Left lung (tissue), 4 donors: ENCODE measurements at regions not wholly inside any gene's neighbourhood (a gene's known extent, or its start where the extent isn't known, plus 50 kb on each side); places are given as distances from the start of the nearest gene placed in this dataset.

Experiments
- ATAC-seq: fragments of 200-7000 bp; cut with Tn5 transposase; one replicate; pipeline ENCODE4 v1.9.1; 2020; ENCODE audit warnings: moderate library complexity
- DNase-seq, 4 donors: peaks; one replicate each; pipeline ENCODE4 v3.0.0-alpha.2; 2013 to 2020
- H3K27ac ChIP-seq, 2 donors: fragments of 200-600 bp; sonication (generic) in 1 of 2; one replicate each; pipeline versions ENCODE4 v1.5.0 to v1.8.0; 2020 to 2021
- H3K27me3 ChIP-seq, 2 donors: fragments of 200-600 bp; sonication (generic) in 1 of 2; one replicate each; pipeline versions ENCODE4 v1.5.0 to v1.8.0; 2020 to 2021
- H3K36me3 ChIP-seq, 2 donors: fragments of 200-600 bp; sonication (generic) in 1 of 2; one replicate each; pipeline versions ENCODE4 v1.5.0 to v1.8.0; 2020 to 2021
- H3K4me1 ChIP-seq, 2 donors: fragments of 200-600 bp; one replicate each; pipeline ENCODE4 v1.8.0; 2021
- H3K4me3 ChIP-seq, 2 donors: fragments of 200-600 bp; sonication (generic) in 1 of 2; one replicate each; pipeline versions ENCODE4 v1.5.0 to v1.8.0; 2020 to 2021; ENCODE audit warnings: mild to moderate bottlenecking in 1 of 2
- H3K9me3 ChIP-seq, 2 donors: fragments of 200-600 bp; sonication (generic) in 1 of 2; one replicate each; pipeline versions ENCODE4 v1.5.0 to v1.8.0; 2020 to 2021
- intact Hi-C, 2 donors: fragments of 100-400 bp; cut with DNase I; formaldehyde crosslinking; loops; one replicate each; pipeline versions ENCODE4 v1.11.2 to v1.14.2; 2022
- TF ChIP-seq, protein P1 (sequence below), 2 donors: fragments of 200-600 bp; sonication (generic) in 1 of 2; IDR thresholded peaks; one replicate each; pipeline versions ENCODE4 v1.5.0 to v1.8.0; 2021; ENCODE audit warnings: antibody characterized with exemption in 2 of 2
- donor health status: DM: no; HTN: yes; CAD: no.
- donor health status: DM: no; HTN: no; CAD: no.

DNA sequence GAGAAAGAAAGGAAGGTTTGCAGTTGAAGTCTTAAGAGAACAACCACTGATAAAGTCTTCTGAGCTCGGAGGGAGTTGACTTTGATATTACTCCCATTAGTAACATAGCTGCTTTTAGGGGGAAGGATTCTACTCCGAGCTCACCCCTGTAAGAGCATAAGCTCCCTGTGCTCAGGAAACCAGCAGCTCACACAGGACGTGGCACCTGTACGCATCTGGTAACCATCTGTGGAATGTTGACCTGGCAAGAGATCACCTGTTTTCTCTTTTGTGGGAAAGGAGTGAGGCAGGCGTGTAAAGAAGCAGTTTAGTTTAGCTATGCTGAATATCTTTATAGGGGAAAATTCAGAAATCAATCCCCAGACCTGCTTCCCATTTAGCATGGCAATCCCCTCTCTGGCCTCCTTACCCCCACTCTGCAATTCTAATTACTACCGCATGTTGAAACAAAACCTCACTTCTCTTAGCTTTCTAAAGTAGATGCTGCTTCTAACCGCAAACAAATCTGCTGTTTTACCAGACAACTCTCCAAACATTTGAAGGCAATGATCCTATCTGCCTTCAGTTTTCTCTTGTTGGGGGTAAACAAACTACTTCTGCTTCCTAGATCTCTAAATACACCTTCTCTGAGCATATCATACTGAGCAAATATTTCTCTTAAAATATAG is 121.8 kb upstream of the KCNK1 start:
- no peak overlapping the region for H3K4me3 ChIP-seq
- no peaks in the 10 kb centered on the region for H3K27me3 ChIP-seq
- intact Hi-C loops: no loop called here
- DNase-seq (no peak), ATAC-seq (no peak)
- H3K4me1 ChIP-seq: no peaks in the 10 kb centered on the region
- no peak overlapping the region for H3K27ac ChIP-seq
- no peaks in the 10 kb centered on the region for H3K9me3 ChIP-seq
- no peaks in the 10 kb centered on the region for H3K36me3 ChIP-seq
- TF ChIP-seq, protein P1, sequence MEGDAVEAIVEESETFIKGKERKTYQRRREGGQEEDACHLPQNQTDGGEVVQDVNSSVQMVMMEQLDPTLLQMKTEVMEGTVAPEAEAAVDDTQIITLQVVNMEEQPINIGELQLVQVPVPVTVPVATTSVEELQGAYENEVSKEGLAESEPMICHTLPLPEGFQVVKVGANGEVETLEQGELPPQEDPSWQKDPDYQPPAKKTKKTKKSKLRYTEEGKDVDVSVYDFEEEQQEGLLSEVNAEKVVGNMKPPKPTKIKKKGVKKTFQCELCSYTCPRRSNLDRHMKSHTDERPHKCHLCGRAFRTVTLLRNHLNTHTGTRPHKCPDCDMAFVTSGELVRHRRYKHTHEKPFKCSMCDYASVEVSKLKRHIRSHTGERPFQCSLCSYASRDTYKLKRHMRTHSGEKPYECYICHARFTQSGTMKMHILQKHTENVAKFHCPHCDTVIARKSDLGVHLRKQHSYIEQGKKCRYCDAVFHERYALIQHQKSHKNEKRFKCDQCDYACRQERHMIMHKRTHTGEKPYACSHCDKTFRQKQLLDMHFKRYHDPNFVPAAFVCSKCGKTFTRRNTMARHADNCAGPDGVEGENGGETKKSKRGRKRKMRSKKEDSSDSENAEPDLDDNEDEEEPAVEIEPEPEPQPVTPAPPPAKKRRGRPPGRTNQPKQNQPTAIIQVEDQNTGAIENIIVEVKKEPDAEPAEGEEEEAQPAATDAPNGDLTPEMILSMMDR (IDR thresholded peaks at IDR 0.05): no peak

DNA sequence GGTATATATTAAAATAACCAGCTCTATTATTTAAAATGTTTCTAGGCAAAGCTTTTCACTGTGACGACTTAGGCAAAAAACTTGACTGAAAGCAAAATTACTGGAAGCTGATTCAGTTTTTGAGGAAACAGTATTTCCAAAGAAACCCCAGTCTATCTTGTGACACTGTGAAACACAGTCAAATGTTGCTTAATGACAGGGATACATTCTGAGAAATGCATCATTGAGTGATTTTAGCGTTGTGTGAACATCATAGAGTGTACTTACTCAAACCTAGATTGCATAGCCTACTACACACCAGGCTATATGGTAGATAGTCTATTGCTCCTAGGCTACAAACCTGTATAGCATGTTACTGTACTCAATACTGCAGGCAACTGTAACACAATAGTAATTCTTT is 116.9 kb upstream of the KCNK1 start:
- no peaks in the 10 kb centered on the region for H3K4me1 ChIP-seq
- ATAC-seq (no peak), DNase-seq (no peak)
- TF ChIP-seq, protein P1 (IDR thresholded peaks at IDR 0.05): no peak
- H3K27ac ChIP-seq: no peak overlapping the region
- H3K4me3 ChIP-seq: no peak overlapping the region
- H3K9me3 ChIP-seq: no peaks in the 10 kb centered on the region
- no peaks in the 10 kb centered on the region for H3K27me3 ChIP-seq
- H3K36me3 ChIP-seq: no peaks in the 10 kb centered on the region
- intact Hi-C loops: no loop called here

DNA sequence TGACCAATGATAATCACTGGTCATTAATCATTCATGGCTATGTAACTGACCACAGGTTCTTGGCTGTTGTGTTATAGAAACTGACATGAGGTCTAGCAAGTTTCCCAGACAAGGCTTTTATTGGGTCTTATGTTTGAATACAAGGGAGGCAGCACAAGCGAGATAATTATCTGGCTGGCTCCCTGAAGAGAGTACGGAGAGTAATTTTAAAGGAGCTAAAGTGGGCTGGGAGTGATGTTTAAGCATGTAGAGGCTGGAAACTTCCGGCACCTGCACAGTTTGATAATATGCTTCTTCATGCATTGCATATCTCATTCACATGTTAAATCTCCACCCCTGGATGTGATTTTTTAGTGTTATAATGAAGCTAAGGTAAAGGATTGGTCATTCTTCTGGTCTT is 116.2 kb upstream of the KCNK1 start:
- DNase-seq (no peak), ATAC-seq (no peak)
- Histone ChIP-seq H3K4me1 (no peaks in the 10 kb centered on the region), H3K27me3 (no peaks in the 10 kb centered on the region), H3K36me3 (no peaks in the 10 kb centered on the region), H3K4me3 (no peak overlapping the region), H3K27ac (no peak overlapping the region), H3K9me3 (no peaks in the 10 kb centered on the region)
- TF ChIP-seq, protein P1 (IDR thresholded peaks at IDR 0.05): no peak
- intact Hi-C loops: no loop called here

DNA sequence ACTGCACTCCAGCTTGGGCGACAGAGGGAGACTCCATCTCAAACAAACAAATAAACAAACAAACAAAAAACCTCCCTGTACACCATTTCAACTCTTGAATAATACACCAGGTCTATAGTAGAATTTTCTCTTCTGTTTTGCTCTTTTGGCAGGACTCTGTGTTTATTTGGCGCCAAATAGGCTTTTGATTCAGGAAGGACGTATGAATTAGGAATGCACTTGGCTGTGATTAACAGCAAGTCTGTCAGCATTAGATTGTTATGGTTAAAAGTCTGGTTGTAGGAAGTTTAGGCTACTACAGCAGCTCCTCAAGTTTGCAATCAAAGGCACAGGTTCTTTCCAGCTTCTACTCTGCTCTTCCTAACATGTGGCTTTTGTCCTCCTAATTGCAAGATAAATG is 113.8 kb upstream of the KCNK1 start:
- ATAC-seq (no peak), DNase-seq (no peak)
- Histone ChIP-seq H3K27ac (no peak overlapping the region), H3K4me1 (no peaks in the 10 kb centered on the region), H3K4me3 (no peak overlapping the region), H3K9me3 (peaks cover 0 to 2% of the 10 kb centered on the region in 2 donors), H3K36me3 (no peaks in the 10 kb centered on the region), H3K27me3 (no peaks in the 10 kb centered on the region)
- intact Hi-C loops: no loop called here
- TF ChIP-seq, protein P1 (IDR thresholded peaks at IDR 0.05): no peak

DNA sequence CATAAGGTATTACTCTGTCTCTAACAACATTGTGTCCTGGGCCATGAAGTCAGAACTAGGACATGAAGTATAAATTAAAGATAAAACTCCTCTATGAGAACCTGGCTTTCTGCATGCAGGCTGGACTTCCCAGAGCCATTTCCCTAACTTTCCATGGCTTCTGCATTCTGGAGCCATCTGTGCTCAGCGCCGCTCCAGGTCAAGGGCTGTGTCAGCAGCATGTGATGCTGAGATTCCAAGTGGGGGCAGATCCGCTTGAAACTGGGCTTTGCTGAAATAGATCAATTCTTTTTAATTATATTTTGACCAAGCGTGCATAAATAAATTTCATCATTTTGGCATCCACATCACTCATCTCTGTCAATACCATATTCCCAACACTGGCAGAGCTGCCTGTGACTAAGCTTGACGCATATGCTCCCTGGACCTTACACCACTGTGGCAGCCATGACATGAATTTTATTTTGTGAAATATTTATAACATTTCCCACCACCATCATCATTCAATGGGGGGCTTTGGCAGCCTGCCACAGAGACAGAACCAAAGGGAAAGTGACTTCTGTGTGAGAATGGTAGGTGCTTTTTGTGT is 110.4 kb upstream of the KCNK1 start:
- no peaks in the 10 kb centered on the region for H3K4me1 ChIP-seq
- intact Hi-C loops: no loop called here
- DNase-seq (no peak), ATAC-seq (no peak)
- H3K27me3 ChIP-seq: no peaks in the 10 kb centered on the region
- no peaks in the 10 kb centered on the region for H3K36me3 ChIP-seq
- no peak overlapping the region for H3K27ac ChIP-seq
- H3K9me3 ChIP-seq: peaks cover 0 to 8% of the 10 kb centered on the region in 2 donors
- H3K4me3 ChIP-seq: no peak overlapping the region
- TF ChIP-seq, protein P1 (IDR thresholded peaks at IDR 0.05): no peak
